Thoracic aorta (tissue), 2 donors: ENCODE measurements at regions not wholly inside any gene's neighbourhood (a gene's known extent, or its start where the extent isn't known, plus 50 kb on each side); places are given as distances from the start of the nearest gene placed in this dataset.

Experiments used
- ATAC-seq: fragments of 150-250 bp; one replicate; pipeline ENCODE4 v1.8.0; 2017; ENCODE audit warnings: low read depth; ENCODE audit not compliant: insufficient number of reproducible peaks, low FRiP score
- DNase-seq: peaks from one replicate; pipeline ENCODE4 v3.0.0-alpha.2; 2020; ENCODE audit warnings: low spot score
- H3K27ac ChIP-seq, 2 donors: fragments of 200-600 bp; sonication (generic); 1 replicate in 1 of 2; 2 replicates in 1 of 2; pipeline ENCODE4 v1.5.1; 2016; ENCODE audit warnings: mild to moderate bottlenecking in 2 of 2, moderate library complexity in 2 of 2
- H3K27me3 ChIP-seq: fragments of 200-600 bp; sonication (generic); replicated peaks from 2 replicates; pipeline ENCODE4 v1.6.0; 2016; ENCODE audit warnings: mild to moderate bottlenecking; ENCODE audit not compliant: insufficient read depth
- H3K36me3 ChIP-seq: fragments of 200-600 bp; sonication (generic); one replicate; pipeline ENCODE4 v1.5.1; 2016
- H3K4me1 ChIP-seq, 2 donors: fragments of 200-600 bp; sonication (generic); 1 replicate in 1 of 2; 2 replicates in 1 of 2; pipeline versions ENCODE4 v1.5.1 to v1.6.0; 2016; ENCODE audit warnings: low read depth in 2 of 2, mild to moderate bottlenecking in 1 of 2; ENCODE audit not compliant: control insufficient read depth in 1 of 2
- H3K4me3 ChIP-seq: fragments of 200-600 bp; sonication (generic); 2 replicates; pipeline ENCODE4 v1.5.1; 2016; ENCODE audit warnings: mild to moderate bottlenecking
- H3K9me3 ChIP-seq: fragments of 200-600 bp; sonication (generic); 2 replicates; pipeline ENCODE4 v1.5.1; 2016
- TF ChIP-seq, protein P1 (sequence below): fragments of 200-600 bp; sonication (generic); IDR thresholded peaks from one replicate; pipeline ENCODE4 v1.5.1; 2019; ENCODE audit warnings: antibody characterized with exemption

DNA sequence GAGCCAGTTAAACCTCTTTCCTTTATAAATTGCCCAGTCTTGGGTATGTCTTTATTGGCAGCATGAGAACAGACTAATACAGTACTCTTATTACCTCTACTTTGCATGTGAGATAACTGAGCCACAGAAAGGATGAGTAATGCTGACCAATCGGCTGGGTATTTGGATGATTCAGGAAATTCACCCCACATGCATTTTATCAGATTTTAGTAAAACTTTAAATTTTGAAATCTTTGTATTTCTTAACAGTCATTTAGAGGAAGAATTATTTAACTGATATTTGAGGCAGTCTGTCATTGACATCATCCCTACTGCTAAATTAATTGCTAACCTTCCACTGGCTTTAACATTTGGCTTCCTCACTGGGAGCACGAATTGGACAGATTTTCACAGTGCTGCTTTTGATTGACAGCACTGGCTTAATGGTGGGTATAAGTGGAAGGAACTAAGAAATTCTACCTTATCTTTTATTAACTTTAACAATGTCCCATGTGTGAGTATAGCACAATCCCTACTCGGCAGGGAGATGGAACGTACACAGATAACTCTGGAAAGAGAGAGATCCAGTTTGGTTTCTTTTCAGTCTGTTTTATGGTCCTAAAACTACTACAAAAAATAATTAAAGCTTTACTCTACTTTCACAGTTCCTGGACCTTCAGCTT lies 261.0 kb downstream of the DACT1 start:
- Histone ChIP-seq H3K4me3 (no peak overlapping the region), H3K9me3 (no peaks in the 10 kb centered on the region), H3K36me3 (no peaks in the 10 kb centered on the region), H3K4me1 (no peaks in the 10 kb centered on the region), H3K27ac (no peak overlapping the region), H3K27me3 (no peaks in the 10 kb centered on the region)
- ATAC-seq: no peak
- DNase-seq: no peak
- TF ChIP-seq, protein P1, sequence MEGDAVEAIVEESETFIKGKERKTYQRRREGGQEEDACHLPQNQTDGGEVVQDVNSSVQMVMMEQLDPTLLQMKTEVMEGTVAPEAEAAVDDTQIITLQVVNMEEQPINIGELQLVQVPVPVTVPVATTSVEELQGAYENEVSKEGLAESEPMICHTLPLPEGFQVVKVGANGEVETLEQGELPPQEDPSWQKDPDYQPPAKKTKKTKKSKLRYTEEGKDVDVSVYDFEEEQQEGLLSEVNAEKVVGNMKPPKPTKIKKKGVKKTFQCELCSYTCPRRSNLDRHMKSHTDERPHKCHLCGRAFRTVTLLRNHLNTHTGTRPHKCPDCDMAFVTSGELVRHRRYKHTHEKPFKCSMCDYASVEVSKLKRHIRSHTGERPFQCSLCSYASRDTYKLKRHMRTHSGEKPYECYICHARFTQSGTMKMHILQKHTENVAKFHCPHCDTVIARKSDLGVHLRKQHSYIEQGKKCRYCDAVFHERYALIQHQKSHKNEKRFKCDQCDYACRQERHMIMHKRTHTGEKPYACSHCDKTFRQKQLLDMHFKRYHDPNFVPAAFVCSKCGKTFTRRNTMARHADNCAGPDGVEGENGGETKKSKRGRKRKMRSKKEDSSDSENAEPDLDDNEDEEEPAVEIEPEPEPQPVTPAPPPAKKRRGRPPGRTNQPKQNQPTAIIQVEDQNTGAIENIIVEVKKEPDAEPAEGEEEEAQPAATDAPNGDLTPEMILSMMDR: no peak

DNA sequence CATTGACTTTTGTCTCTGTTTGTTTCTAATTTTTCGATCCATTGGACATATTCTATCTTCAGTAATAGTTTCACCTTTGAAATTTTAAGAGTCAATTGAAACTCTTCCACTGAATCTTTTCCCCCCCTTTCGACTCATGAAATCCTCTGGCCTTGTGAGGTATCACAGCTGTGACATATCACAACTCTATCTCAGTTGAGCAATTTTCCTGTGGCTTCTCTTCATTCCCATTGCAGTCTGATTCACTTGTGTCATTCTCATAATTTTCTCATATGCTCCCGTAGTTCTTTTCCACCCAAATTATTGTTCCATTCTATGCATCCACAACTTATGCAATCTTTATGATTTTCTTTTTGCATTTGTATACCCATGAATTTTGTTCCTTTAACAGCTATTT lies 261.6 kb downstream of the DACT1 start:
- Histone ChIP-seq H3K9me3 (no peaks in the 10 kb centered on the region), H3K4me1 (no peaks in the 10 kb centered on the region), H3K4me3 (no peak overlapping the region), H3K27me3 (no peaks in the 10 kb centered on the region), H3K36me3 (no peaks in the 10 kb centered on the region), H3K27ac (no peak overlapping the region)
- ATAC-seq (no peak), DNase-seq (no peak)
- TF ChIP-seq, protein P1: no peak

DNA sequence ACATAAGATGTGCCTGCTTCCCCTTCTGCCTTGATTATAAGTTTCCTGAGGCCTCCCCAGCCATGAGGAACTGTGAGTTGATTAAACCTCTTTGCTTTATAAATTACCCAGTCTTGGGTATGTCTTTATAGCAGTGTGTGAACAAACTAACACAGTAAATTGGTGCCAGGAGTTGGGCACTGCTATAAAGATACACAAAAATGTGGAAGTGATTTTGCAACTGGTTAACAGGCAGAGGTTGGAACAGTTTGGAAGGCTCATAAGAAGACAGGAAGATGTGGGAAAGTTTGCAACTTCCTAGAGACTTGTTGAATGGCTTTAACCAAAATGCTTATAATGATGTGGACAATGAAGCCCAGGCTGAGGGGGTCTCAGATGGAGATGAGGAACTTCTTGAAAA lies 264.1 kb downstream of the DACT1 start:
- Histone ChIP-seq H3K4me3 (no peak overlapping the region), H3K27ac (no peak overlapping the region), H3K4me1 (no peaks in the 10 kb centered on the region), H3K36me3 (no peaks in the 10 kb centered on the region), H3K27me3 (no peaks in the 10 kb centered on the region), H3K9me3 (no peaks in the 10 kb centered on the region)
- ATAC-seq (no peak), DNase-seq (no peak)
- TF ChIP-seq, protein P1: no peak

DNA sequence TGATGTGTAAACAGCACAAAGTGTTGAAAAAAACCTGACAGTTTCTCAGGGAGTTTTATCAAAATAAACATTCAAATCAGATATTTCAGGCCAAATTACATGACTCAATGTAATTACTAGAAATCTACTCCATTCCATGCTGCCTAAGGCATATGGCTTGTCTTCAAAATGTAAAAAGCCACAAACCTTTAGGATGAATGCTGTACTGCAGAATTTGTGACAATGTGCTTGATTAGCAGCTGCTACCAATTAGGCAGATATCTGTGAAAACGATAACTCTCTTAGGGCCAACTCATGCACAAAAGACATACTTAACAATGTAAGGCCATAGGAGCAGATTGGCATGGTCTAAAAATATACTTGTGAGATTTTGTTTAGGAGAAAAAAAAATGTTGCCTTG lies 267.0 kb downstream of the DACT1 start:
- ATAC-seq (no peak), DNase-seq (no peak)
- no peaks in the 10 kb centered on the region for H3K36me3 ChIP-seq
- no peaks in the 10 kb centered on the region for H3K9me3 ChIP-seq
- H3K27ac ChIP-seq: no peak overlapping the region
- H3K4me3 ChIP-seq: no peak overlapping the region
- no peaks in the 10 kb centered on the region for H3K4me1 ChIP-seq
- TF ChIP-seq, protein P1: no peak
- H3K27me3 ChIP-seq: no peaks in the 10 kb centered on the region

DNA sequence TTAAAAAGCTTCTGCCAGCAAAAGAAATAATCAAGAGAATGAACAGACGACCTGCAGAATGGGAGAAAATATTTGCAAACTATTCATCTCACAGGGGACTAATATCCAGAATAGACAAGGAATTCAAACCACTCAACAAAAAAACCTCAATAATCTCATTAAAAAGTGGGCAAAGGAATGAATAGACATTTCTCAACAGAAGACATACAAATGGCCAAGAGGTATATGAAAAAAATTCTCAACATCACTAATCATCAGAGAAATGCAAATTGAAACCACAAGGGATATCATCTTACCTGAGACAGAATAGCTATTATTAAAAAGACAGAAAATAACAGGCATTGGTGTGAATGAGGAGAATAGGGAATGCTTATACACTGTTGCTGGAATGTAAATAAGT lies 270.0 kb downstream of the DACT1 start:
- DNase-seq: no peak
- ATAC-seq: no peak

More for the DNA sequence above, 270.0 kb downstream of the DACT1 start:
- H3K4me3 ChIP-seq: no peak overlapping the region
- H3K4me1 ChIP-seq: no peaks in the 10 kb centered on the region
- H3K27me3 ChIP-seq: no peaks in the 10 kb centered on the region
- no peaks in the 10 kb centered on the region for H3K36me3 ChIP-seq
- H3K9me3 ChIP-seq: no peaks in the 10 kb centered on the region
- TF ChIP-seq, protein P1: no peak
- no peak overlapping the region for H3K27ac ChIP-seq
